GM19025 (cell line): ENCODE measurements at regions not wholly inside any gene's neighbourhood (a gene's known extent, or its start where the extent isn't known, plus 50 kb on each side); places are given as distances from the start of the nearest gene placed in this dataset.

ENCODE experiments used
- ATAC-seq: cut with Tn5 transposase; IDR thresholded peaks from one replicate; pipeline ENCODE4 v1.9.1; 2021; ENCODE audit warnings: mild to moderate bottlenecking, low read depth, moderate library complexity; ENCODE audit not compliant: unreplicated experiment

- ATAC-seq = no peak
Observed at GRCh38 chr11:28481616-28482480, 373.7 kb downstream of the METTL15 start.

GRCh38 chr11:28480406-28480805 is 372.2 kb downstream of the METTL15 start:
- no peak for ATAC-seq

DNA sequence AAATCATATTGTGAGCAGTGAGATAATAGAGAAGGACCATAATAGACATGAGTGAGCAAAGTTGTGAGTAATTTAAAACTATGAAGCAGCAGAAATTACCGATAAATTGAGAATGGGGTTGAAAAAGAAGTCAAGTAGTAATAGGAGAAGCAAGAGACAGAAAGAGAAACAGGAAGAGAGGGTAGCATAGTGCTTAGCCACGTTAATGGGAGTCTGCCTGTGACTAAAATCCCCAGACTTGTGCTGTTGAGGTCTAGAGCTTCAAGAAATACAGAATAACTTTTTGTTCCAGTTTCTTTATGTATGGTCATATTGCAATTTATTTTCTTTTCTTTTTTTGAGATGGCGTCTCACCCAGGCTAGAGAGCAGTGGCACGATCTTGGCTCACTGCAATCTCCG is 368.7 kb downstream of the METTL15 start:
- ATAC-seq = no peak

DNA sequence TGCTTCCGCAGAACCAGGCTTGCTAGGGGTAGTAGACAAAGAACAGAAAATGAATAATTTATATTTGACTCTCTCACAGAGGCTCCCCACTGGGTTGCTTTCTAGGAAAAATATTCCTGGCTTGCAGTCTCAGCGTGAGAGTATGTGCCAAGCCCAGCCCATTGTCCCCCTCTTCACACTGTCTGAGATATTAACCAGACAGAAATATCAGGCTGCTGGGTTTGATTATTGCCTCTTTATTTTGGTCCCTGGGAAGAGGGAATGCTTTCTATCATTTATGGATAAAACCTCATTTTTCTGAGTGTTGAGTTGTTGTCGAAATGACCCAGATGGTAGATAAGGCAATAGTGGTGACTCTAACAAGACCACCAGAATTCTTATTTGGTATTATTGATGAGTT is 367.9 kb downstream of the METTL15 start:
- ATAC-seq = no peak

- ATAC-seq = no peak
Observed at GRCh38 chr11:28472904-28473303, 364.7 kb downstream of the METTL15 start.

- no peak for ATAC-seq
Observed at GRCh38 chr11:28471537-28471936, 363.3 kb downstream of the METTL15 start.

DNA sequence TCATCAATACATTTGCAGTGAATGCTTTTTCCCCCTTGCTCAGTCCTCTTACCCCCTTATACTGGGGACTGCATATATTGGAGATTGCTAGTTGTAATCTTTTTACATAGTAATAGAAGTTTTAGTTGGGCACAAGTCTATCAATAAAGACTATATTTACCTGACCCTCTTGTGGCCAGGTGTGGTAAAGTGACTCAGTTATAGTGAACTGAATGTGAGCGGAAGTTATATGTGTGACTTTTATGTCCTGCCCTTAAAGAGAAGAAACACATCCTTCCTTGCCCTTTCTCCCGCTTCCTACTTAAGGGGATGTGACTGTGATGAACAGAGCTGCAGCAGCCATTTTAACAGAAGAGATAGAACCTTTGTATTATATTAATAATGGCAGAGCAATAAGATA is 362.0 kb downstream of the METTL15 start:
- no peak for ATAC-seq

DNA sequence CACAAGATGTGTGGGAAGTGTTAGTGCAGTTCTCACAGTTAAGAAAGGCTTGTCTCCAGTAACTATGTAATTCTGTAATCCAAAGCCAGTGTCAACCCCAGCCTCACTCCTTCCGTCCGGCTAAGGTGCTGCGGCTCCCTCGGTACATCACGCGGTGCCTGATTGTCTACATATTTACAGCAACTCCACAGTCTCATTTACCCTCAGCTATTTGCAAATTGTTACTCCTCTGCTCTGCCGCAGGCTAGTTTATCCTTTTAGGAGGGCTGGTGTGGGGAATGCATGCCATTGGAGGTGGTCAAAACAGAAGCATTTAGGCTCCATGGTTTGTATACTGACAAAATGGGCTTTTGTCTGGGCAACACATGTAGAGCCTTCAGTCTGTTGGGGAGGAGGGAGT is 358.3 kb downstream of the METTL15 start:
- ATAC-seq = no peak

GRCh38 chr11:28464252-28464867 is 356.2 kb downstream of the METTL15 start:
- no peak for ATAC-seq

GRCh38 chr11:28463826-28464225 is 355.6 kb downstream of the METTL15 start:
- no peak for ATAC-seq

- no peak for ATAC-seq
Observed at GRCh38 chr11:28461846-28462245, 353.7 kb downstream of the METTL15 start.

DNA sequence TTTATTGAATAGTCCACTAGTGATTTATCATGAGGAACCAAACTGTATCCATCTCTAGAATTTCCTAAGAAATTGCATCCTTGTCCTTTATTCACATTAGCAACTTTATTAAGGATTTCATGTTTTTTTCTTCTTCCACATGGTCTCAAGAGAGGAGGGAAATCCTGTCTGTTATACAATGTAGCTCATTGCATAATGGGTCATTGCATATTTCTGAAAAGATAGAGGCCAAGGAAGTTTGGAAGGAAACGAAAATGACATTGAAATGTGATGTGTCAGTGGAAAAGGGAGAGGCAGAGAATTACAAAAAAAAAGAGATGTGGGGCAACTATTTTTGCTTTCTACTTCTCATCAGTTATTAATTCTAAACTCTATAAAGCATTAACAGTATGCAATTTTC is 353.1 kb downstream of the METTL15 start:
- no peak for ATAC-seq

DNA sequence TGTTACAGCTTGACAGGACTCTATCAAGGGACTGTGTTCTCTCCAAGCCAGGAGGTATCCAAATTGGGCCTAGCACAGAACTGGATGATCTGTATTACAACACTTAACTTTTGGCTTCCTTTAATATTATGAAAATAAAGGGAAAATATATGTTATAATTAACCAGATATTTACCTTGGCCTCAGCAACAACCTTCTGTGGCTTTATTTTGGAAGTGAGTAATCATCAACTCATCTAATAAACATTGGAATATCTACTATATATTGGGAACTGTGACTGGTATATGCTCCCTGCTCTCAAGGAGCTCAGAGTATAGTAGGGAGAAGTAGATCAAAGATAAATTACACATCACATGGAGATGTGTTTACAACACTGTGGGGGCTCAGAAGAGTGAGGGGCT is 352.2 kb downstream of the METTL15 start:
- no peak for ATAC-seq

GRCh38 chr11:28459912-28460311 is 351.7 kb downstream of the METTL15 start:
- no peak for ATAC-seq

GRCh38 chr11:28457481-28458065 is 349.4 kb downstream of the METTL15 start:
- no peak for ATAC-seq

DNA sequence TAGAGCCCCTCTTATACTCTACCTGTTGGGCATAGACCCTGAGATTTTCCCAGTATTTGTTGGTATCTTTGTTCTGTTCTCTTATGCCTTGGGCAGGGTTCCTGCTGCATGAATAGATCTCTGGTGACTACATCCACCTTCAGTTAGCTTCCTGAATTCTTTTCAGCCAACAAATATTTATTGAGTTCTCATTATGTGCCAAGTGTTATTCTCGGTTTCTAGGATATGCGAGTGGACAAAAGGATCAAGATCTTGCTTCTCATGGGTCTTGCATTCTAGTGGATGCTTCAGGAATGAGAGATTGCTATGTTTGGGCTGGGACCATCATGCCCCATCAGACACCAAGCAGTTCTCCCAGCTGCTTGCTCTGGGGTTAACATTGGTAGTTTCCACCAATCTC is 340.0 kb downstream of the METTL15 start:
- ATAC-seq = no peak

DNA sequence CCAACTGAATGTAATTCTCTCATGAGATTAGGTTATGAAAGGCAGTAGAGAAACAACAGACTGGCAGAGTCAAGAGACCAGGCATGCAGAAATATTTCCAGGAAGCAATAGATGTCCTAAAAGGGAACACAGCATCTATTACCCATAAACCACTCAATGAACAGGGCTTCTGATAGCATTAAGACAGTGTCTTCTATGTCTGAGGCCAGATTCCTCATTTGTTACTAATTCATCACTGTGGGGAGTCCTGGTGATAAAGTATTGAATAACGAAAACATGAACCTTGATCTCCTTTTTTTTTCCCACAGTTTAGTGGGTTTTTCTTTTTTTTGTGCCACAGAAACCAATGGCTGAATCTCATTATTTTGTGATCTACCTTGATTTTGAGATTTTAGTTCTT is 339.0 kb downstream of the METTL15 start:
- ATAC-seq = no peak

- no peak for ATAC-seq
Observed at GRCh38 chr11:28442131-28442530, 333.9 kb downstream of the METTL15 start.

- ATAC-seq = no peak
Observed at GRCh38 chr11:28439403-28439802, 331.2 kb downstream of the METTL15 start.

- ATAC-seq = no peak
Observed at GRCh38 chr11:28420099-28420498, 311.9 kb downstream of the METTL15 start.

DNA sequence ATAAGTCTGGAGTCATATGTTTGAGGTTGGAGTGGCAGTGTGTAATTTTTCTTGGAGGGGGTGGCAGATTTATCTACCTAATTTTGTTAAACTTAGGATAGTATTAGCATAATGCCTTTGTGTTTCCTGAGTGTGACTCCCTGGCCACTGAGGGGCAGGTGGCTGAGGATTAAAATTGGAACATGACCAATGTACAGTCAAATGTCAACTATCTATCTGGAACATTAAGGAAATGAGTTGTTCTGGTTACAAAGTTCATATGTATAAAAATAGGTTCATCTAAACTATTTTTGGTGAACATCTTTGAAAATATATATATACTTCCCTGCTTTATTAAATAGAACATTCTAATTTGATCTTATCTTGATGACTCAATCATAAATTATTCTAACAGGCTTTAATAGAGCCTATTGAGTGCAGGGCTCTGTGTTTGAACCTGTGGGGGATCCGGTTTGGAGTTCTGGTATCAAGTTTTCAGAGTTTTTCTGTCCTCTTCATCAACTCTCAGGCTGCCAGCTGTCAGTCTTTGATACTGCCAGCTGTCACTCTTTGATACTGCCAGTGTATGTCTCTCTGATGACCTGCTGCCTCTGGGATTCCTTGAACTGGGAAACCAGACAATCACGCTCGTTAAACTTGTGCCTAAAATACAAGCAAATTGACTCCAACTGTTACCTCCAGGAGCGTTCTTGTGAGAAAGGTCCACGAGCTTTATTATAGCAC is 309.6 kb downstream of the METTL15 start:
- ATAC-seq = no peak
